ENCODE measurements at regions not wholly inside any gene's neighbourhood (a gene's known extent, or its start where the extent isn't known, plus 50 kb on each side); places are given as distances from the start of the nearest gene placed in this dataset.

- TF ChIP-seq SAFB2 (CRISPR knock-in tag; IDR thresholded peaks at IDR 0.05; ENCODE audit: borderline replicate concordance, low read depth) (no peak), MYNN (CRISPR knock-in tag; IDR thresholded peaks at IDR 0.05; ENCODE audit: low read depth) (no peak)
Measured at GRCh38 chr18:7325126-7325430, 94.2 kb downstream of the LRRC30 start (continued).

- ChIA-PET CTCF (ENCODE audit: low intra/inter-chr PET ratio, low total read pairs) (no interaction called here), POLR2A (no interaction called here)
- no peak overlapping the region for H3K9ac ChIP-seq (ENCODE audit: insufficient read depth, low read depth, low read length)
- H3K9me3 ChIP-seq (ENCODE audit: low read length), result no peaks in the 10 kb centered on the region
- FAIRE-seq (no peak), DNase-seq (ENCODE audit: low spot score) (no peak), ATAC-seq (no peak)
- no TSS peak for BruUV-seq (replicated peaks)
- H3K4me1 ChIP-seq (ENCODE audit: insufficient read depth, low read length), result no peaks in the 10 kb centered on the region
- H4K20me1 ChIP-seq (ENCODE audit: insufficient read depth, low read length), result no peaks in the 10 kb centered on the region
- H3K4me2 ChIP-seq (ENCODE audit: low read depth, low read length), result no peak overlapping the region
- H2AFZ ChIP-seq (ENCODE audit: low read length), result no peak overlapping the region
- H3K79me2 ChIP-seq (ENCODE audit: insufficient read depth, low read length), result no peaks in the 10 kb centered on the region
- in situ Hi-C loops (cut with HindIII; ENCODE audit: extremely low pct_ligation_motif_present, low pct_unique_long_range_greater_than_20kb), result no loop called here
- TF ChIP-seq NFE2 (CRISPR knock-in tag; IDR thresholded peaks at IDR 0.05) (no peak), ETS1 (CRISPR knock-in tag; IDR thresholded peaks at IDR 0.05) (no peak), ZNF550 (CRISPR knock-in tag; IDR thresholded peaks at IDR 0.05; ENCODE audit: borderline replicate concordance) (no peak), ZNF562 (CRISPR knock-in tag; IDR thresholded peaks at IDR 0.05; ENCODE audit: borderline replicate concordance) (no peak), HMGA1 (CRISPR knock-in tag; conservative IDR thresholded peaks at IDR 0.05) (no peak), MTF1 (CRISPR knock-in tag; IDR thresholded peaks at IDR 0.05) (no peak), ZBTB38 (CRISPR knock-in tag; IDR thresholded peaks at IDR 0.05) (no peak), FUBP1 (CRISPR knock-in tag; IDR thresholded peaks at IDR 0.05; ENCODE audit: borderline replicate concordance) (no peak), EEA1 (CRISPR knock-in tag; IDR thresholded peaks at IDR 0.05; ENCODE audit: borderline replicate concordance) (no peak), FOXP1 (IDR thresholded peaks at IDR 0.05) (no peak), FOXP1 (CRISPR knock-in tag; IDR thresholded peaks at IDR 0.05) (no peak), SNAI1 (CRISPR knock-in tag; IDR thresholded peaks at IDR 0.05; ENCODE audit: borderline replicate concordance) (no peak), MIER2 (CRISPR knock-in tag; IDR thresholded peaks at IDR 0.05) (no peak), RFXANK (CRISPR knock-in tag; IDR thresholded peaks at IDR 0.05) (no peak), MIXL1 (CRISPR knock-in tag; IDR thresholded peaks at IDR 0.05) (no peak), MAZ (IDR thresholded peaks at IDR 0.05; ENCODE audit: borderline replicate concordance, low read depth, low read length) (no peak), MAZ (CRISPR knock-in tag; IDR thresholded peaks at IDR 0.05; ENCODE audit: low read depth) (no peak), ZSCAN21 (CRISPR knock-in tag; IDR thresholded peaks at IDR 0.05; ENCODE audit: borderline replicate concordance) (no peak), ZNF12 (CRISPR knock-in tag; IDR thresholded peaks at IDR 0.05) (no peak)
- H3K27me3 ChIP-seq (ENCODE audit: control insufficient read depth in 1 of 2, insufficient read depth in 2 of 2, low read length in 2 of 2), result peaks cover 0 to 3% of the 10 kb centered on the region in 2 experiments; a peak in 2 of 5 replicates
- intact Hi-C loops (cut with micrococcal nuclease; ENCODE audit: unreplicated experiment), result no loop called here
- no peaks in the 10 kb centered on the region for H3K36me3 ChIP-seq (replicated peaks in 1 of 2; ENCODE audit: control insufficient read depth in 1 of 2, insufficient read depth in 2 of 2, low read length in 2 of 2)
- H3K4me3 ChIP-seq (replicated peaks in 1 of 3; ENCODE audit: insufficient read depth in 1 of 3, low read depth in 2 of 3, low read length in 3 of 3), result no peak overlapping the region
- 3% methylated on average over 3 of the region's 3 CpGs for WGBS (ENCODE audit: low lambda C conversion rate)
- no peak overlapping the region for H3K27ac ChIP-seq (ENCODE audit: extremely low read length, insufficient read depth, low read length)
Measured at GRCh38 chr18:7329016-7329415, 98.1 kb downstream of the LRRC30 start.
